RWPE2 (cell line): ENCODE measurements at regions not wholly inside any gene's neighbourhood (a gene's known extent, or its start where the extent isn't known, plus 50 kb on each side); places are given as distances from the start of the nearest gene placed in this dataset.

Source experiments
- ATAC-seq: fragments of 200-7000 bp; cut with Tn5 transposase; 3 replicates; pipeline ENCODE4 v1.9.1; 2021; ENCODE audit warnings: low read depth
- DNase-seq: peaks from one replicate; pipeline ENCODE4 v3.0.0-alpha.2; 2020; ENCODE audit warnings: low spot score
- H3K27ac ChIP-seq: fragments of 450-650 bp; 2 replicates; pipeline ENCODE4 v1.5.1; 2017; ENCODE audit warnings: mild to moderate bottlenecking; ENCODE audit not compliant: poor library complexity, severe bottlenecking
- H3K27me3 ChIP-seq: fragments of 250-450 bp; sonication (Bioruptor Pico); 2 replicates; pipeline ENCODE4 v1.5.1; 2021; ENCODE audit warnings: mild to moderate bottlenecking, moderate library complexity; ENCODE audit not compliant: insufficient read depth, poor library complexity, severe bottlenecking
- H3K36me3 ChIP-seq: fragments of 250-450 bp; sonication (Bioruptor Pico); 2 replicates; pipeline ENCODE4 v1.5.1; 2020; ENCODE audit warnings: low read depth, mild to moderate bottlenecking, moderate library complexity
- H3K4me1 ChIP-seq: fragments of 250-450 bp; sonication (Bioruptor Pico); 2 replicates; pipeline ENCODE4 v1.5.1; 2021; ENCODE audit warnings: mild to moderate bottlenecking, moderate library complexity; ENCODE audit not compliant: insufficient read depth, poor library complexity, severe bottlenecking
- H3K4me3 ChIP-seq: fragments of 250-450 bp; sonication (Bioruptor Pico); 2 replicates; pipeline ENCODE4 v1.5.1; 2021; ENCODE audit warnings: mild to moderate bottlenecking, moderate library complexity; ENCODE audit not compliant: severe bottlenecking
- H3K9me3 ChIP-seq: fragments of 250-450 bp; sonication (Bioruptor Pico); 2 replicates; pipeline ENCODE4 v1.5.1; 2021; ENCODE audit warnings: mild to moderate bottlenecking, moderate library complexity; ENCODE audit not compliant: severe bottlenecking
- TF ChIP-seq, protein P1 (sequence below): fragments of 450-650 bp; IDR thresholded peaks from one replicate; pipeline ENCODE4 v1.5.1; 2017; ENCODE audit warnings: mild to moderate bottlenecking, moderate library complexity; ENCODE audit not compliant: poor library complexity, severe bottlenecking

DNA sequence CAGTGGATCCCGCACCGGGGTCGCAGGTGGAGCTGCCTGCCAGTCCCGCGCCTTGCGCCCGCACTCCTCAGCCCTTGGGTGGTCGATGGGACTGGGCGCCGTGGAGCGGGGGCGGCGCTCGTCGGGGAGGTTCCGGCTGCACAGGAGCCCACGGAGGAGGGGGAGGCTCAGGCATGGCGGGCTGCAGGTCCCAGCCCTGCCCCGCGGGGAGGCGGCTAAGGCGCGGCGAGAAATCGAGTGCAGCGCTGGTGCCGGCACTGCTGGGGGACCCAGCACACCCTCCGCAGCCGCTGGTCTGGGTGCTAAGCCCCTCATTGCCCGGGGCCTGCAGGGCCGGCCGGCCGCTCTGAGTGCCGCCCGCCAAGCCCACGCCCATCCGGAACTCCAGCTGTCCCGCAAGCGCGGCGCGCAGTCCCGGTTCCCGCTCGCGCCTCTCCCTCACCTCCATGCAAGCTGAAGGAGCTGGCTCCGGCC, 120.6 kb upstream of the MEF2C start:
- Histone ChIP-seq H3K36me3 (no peaks in the 10 kb centered on the region), H3K4me3 (no peak overlapping the region), H3K27ac (no peak overlapping the region), H3K4me1 (no peaks in the 10 kb centered on the region), H3K9me3 (no peaks in the 10 kb centered on the region), H3K27me3 (no peaks in the 10 kb centered on the region)
- TF ChIP-seq, protein P1, sequence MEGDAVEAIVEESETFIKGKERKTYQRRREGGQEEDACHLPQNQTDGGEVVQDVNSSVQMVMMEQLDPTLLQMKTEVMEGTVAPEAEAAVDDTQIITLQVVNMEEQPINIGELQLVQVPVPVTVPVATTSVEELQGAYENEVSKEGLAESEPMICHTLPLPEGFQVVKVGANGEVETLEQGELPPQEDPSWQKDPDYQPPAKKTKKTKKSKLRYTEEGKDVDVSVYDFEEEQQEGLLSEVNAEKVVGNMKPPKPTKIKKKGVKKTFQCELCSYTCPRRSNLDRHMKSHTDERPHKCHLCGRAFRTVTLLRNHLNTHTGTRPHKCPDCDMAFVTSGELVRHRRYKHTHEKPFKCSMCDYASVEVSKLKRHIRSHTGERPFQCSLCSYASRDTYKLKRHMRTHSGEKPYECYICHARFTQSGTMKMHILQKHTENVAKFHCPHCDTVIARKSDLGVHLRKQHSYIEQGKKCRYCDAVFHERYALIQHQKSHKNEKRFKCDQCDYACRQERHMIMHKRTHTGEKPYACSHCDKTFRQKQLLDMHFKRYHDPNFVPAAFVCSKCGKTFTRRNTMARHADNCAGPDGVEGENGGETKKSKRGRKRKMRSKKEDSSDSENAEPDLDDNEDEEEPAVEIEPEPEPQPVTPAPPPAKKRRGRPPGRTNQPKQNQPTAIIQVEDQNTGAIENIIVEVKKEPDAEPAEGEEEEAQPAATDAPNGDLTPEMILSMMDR = no peak
- ATAC-seq = no peak
- peak; percentile 62 for DNase-seq

DNA sequence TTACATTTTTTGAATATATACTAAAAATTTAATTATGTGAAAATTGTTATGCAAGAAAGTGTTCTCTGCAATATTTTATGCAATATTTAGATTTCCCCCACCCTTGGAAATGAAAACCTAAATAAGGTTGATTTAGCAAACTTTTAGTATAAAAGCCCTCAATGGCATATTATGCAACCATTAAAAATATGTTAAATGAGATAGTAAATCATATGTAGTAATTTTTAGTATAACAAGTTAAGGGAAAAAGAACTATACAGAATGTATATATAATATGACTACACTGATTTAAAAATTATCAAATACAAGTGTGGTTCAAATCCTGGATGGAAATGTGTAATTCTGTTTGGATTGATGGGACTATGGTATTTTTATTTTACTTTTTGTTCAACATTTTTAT, 116.9 kb upstream of the MEF2C start:
- Histone ChIP-seq H3K36me3 (no peaks in the 10 kb centered on the region), H3K9me3 (no peaks in the 10 kb centered on the region), H3K27ac (no peak overlapping the region), H3K4me3 (no peak overlapping the region), H3K4me1 (no peaks in the 10 kb centered on the region), H3K27me3 (no peaks in the 10 kb centered on the region)
- DNase-seq = no peak
- no peak for ATAC-seq
- TF ChIP-seq, protein P1 = no peak

DNA sequence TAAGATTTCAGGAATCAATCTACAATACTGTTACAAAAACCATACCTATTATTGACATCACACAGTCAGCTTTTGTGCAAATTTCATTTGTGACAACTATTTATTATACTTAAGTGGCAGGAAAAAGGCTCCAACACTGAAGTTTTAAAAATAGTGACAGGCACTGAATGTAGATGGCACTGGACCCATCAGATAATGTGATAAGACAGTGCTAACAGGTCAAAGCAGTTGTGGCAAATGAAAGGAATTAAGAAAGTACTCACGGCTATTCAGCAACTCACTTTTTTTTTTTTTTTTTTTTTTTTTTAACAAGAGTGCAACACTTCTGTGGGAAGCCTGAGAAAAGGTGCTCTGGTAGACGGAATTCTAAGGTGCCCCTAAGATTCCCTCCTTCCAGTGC, 115.0 kb upstream of the MEF2C start:
- Histone ChIP-seq H3K4me3 (no peak overlapping the region), H3K36me3 (no peaks in the 10 kb centered on the region), H3K27me3 (no peaks in the 10 kb centered on the region), H3K9me3 (no peaks in the 10 kb centered on the region), H3K4me1 (no peaks in the 10 kb centered on the region), H3K27ac (no peak overlapping the region)
- DNase-seq (no peak), ATAC-seq (no peak)
- TF ChIP-seq, protein P1 = no peak

DNA sequence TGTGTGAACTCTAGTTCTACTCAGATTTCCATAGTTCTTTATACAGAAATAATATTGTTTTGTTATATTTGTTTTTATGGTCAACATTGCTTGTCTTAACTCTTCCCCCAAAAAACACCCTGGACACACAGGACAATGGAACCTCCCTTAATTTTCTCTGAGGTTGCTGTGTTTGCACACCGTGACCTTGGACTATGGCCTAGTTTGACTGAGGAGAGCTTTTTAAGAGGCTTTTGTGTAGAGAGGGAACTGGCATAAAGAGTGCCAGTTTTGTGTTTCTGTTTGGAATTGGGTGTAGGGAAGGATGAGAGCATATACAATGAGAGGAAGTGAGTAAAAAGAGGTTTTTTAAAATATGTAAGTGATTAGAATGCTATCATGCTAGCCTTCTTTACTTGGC, 101.1 kb upstream of the MEF2C start:
- TF ChIP-seq, protein P1 = no peak

DNA sequence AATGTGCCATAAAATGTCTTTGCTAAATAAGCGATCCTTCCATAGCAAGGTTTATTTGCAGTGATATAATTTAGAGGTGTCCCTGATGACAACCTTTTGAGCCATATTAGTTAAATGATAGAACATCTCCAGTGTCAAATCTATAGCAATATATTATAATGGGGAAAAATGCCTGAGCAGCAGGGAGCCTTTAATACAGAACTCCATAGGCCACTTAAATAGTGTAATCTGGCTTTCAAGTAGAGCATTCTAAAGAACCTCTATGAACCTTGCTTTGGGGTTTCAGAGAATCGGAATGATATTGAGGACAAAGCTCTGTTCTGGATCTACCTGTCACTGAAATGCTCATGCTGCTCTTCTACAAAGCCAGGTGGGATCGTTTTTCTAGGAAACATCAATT, 96.7 kb upstream of the MEF2C start:
- Histone ChIP-seq H3K36me3 (no peaks in the 10 kb centered on the region), H3K4me1 (no peaks in the 10 kb centered on the region), H3K9me3 (no peaks in the 10 kb centered on the region), H3K4me3 (no peak overlapping the region), H3K27me3 (no peaks in the 10 kb centered on the region), H3K27ac (no peak overlapping the region)
- no peak for ATAC-seq
- DNase-seq = no peak
- TF ChIP-seq, protein P1 = no peak

More for the DNA sequence above, 101.1 kb upstream of the MEF2C start:
- DNase-seq (no peak), ATAC-seq (no peak)
- Histone ChIP-seq H3K4me1 (no peaks in the 10 kb centered on the region), H3K9me3 (no peaks in the 10 kb centered on the region), H3K36me3 (no peaks in the 10 kb centered on the region), H3K4me3 (no peak overlapping the region), H3K27ac (no peak overlapping the region), H3K27me3 (peaks cover 6% of the 10 kb centered on the region)
